ENCODE measurements at regions not wholly inside any gene's neighbourhood (a gene's known extent, or its start where the extent isn't known, plus 50 kb on each side); places are given as distances from the start of the nearest gene placed in this dataset.

DNA sequence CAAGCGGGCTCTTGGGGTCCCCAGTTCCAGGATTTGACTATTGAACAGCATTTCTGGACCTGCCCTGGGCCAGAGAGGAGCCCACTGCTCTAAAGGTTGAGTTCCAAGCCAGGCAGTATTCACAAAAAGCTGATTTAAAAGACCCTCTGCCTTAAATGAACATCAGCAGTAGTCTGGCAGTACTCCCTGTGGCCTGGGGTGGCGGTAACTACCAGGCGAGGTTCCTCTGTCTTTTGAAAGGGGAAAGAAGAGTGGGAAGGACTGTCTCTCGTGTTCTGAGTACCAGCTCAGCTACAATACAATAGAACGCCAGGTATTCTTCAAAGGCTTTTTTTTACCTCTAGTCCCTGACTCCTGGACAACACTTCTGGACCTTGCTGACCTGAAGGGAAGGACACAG, 456.4 kb upstream of the TEX13C start:
- no peak overlapping the region for H3K4me3 ChIP-seq (ENCODE audit: control insufficient read depth, low read depth, low read length)
- no peak for DNase-seq (ENCODE audit: low read depth)
- TF ChIP-seq, protein P1, sequence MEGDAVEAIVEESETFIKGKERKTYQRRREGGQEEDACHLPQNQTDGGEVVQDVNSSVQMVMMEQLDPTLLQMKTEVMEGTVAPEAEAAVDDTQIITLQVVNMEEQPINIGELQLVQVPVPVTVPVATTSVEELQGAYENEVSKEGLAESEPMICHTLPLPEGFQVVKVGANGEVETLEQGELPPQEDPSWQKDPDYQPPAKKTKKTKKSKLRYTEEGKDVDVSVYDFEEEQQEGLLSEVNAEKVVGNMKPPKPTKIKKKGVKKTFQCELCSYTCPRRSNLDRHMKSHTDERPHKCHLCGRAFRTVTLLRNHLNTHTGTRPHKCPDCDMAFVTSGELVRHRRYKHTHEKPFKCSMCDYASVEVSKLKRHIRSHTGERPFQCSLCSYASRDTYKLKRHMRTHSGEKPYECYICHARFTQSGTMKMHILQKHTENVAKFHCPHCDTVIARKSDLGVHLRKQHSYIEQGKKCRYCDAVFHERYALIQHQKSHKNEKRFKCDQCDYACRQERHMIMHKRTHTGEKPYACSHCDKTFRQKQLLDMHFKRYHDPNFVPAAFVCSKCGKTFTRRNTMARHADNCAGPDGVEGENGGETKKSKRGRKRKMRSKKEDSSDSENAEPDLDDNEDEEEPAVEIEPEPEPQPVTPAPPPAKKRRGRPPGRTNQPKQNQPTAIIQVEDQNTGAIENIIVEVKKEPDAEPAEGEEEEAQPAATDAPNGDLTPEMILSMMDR (conservative IDR thresholded peaks at IDR 0.05; ENCODE audit: control insufficient read depth, insufficient read depth, low read depth, low read length), result no peak

DNA sequence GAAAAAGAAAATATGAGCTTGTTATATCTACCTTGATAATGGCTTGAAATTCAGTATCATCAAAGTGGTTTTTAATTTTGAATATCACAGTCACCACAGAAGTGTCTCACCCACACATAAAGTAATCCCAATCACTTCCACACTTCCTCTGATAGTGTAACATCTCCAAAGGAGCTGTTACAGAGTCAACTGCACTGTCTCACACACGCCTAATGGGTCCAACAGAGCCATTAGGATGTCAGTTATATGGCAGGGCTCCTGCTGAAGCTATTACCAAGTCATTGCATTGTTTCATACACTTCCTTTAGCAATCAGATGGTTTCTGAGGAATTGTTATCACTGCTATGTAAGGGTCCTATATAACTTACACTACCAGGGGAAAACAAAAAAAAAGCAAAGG, 432.1 kb upstream of the TEX13C start:
- no peak for DNase-seq (ENCODE audit: low read depth)
- TF ChIP-seq, protein P1 (conservative IDR thresholded peaks at IDR 0.05; ENCODE audit: control insufficient read depth, insufficient read depth, low read depth, low read length), result no peak

DNA sequence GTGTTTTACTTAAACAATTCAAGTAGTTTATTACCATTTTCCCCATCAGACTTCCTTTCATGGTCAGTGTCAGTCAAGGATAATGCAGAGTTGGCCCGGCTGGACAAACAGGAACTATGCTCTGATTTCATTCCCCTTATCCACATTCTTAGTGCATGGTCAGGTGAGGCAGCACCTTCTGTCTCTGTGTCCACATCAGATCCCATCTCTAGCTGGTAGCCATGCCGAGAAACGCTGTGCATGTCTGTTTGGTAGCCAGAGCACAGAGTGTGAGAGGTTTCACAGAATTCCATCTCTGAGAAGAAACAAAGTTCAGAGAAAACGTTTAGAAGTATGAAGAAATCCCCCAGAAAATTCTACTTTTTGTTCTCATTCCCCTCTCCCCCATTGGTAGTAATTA, 423.7 kb upstream of the TEX13C start:
- no peak overlapping the region for H3K4me3 ChIP-seq (ENCODE audit: control insufficient read depth, low read depth, low read length)
- TF ChIP-seq, protein P1 (conservative IDR thresholded peaks at IDR 0.05; ENCODE audit: control insufficient read depth, insufficient read depth, low read depth, low read length), result no peak
- DNase-seq (ENCODE audit: low read depth), result no peak

More for the DNA sequence above, 432.1 kb upstream of the TEX13C start:
- H3K4me3 ChIP-seq (ENCODE audit: control insufficient read depth, low read depth, low read length), result no peak overlapping the region

DNA sequence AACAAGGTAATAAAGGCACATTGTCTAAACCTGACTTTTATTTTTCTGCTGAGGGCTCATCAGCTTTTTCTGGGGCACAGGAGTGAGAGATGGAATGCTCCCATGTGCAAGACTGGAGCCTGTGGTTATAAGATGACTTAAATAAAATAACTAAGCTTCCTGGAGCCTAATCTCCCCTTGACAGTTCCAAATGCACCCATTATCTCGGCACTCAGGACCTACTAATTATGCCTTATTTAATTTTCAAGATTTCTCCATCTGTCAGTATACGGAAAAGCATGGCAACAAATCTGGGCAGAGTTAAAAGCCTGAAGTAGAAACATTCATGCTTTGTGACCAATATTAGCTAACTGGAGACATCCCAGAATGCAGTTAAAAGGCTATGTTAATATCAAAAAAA, 416.7 kb upstream of the TEX13C start:
- no peak for DNase-seq (ENCODE audit: low read depth)
- TF ChIP-seq, protein P1 (conservative IDR thresholded peaks at IDR 0.05; ENCODE audit: control insufficient read depth, insufficient read depth, low read depth, low read length), result no peak

DNA sequence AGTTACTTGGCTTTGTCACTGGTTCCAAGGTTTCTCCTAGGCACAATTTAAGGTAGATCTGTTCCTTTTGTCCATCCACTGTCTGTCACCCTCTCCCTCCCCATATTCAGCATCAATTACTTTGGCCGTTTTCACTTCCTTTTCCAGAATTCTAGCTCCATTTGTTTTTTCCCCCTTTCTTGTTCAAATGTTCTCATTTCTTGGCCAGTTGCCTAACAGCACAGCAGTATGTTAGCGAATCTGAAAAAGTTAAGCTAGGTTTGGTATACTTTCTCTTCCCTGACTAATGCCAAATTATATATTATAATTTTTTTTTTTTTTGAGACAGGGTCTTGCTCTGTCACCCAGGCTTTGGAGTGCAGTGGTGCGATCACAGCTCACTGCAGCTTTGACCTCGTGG, 409.1 kb upstream of the TEX13C start:
- no peak overlapping the region for H3K4me3 ChIP-seq (ENCODE audit: control insufficient read depth, low read depth, low read length)
- TF ChIP-seq, protein P1 (conservative IDR thresholded peaks at IDR 0.05; ENCODE audit: control insufficient read depth, insufficient read depth, low read depth, low read length), result no peak
- DNase-seq (ENCODE audit: low read depth), result no peak

More for the DNA sequence above, 416.7 kb upstream of the TEX13C start:
- no peak overlapping the region for H3K4me3 ChIP-seq (ENCODE audit: control insufficient read depth, low read depth, low read length)

DNA sequence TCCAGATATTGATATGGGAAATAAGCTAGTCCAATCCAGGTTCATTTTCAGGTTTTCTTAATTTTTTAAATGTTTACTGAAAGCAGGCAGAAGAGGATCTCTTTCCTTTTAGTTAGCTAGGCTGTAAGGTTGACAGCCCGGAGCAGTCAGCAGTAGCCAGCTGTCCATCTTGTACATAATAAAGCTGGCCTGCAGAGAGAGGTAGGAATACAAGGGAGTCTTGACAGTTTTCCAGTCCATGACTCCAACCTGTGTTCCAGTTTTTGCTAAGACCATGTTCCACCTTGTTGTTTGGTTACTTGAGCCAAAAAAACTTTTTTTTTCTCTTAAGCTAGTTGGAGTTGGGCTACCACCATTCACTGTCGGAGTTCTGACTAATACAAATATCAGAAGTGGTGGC, 402.7 kb upstream of the TEX13C start:
- DNase-seq (ENCODE audit: low read depth), result no peak
- no peak overlapping the region for H3K4me3 ChIP-seq (ENCODE audit: control insufficient read depth, low read depth, low read length)
- TF ChIP-seq, protein P1 (conservative IDR thresholded peaks at IDR 0.05; ENCODE audit: control insufficient read depth, insufficient read depth, low read depth, low read length), result no peak

DNA sequence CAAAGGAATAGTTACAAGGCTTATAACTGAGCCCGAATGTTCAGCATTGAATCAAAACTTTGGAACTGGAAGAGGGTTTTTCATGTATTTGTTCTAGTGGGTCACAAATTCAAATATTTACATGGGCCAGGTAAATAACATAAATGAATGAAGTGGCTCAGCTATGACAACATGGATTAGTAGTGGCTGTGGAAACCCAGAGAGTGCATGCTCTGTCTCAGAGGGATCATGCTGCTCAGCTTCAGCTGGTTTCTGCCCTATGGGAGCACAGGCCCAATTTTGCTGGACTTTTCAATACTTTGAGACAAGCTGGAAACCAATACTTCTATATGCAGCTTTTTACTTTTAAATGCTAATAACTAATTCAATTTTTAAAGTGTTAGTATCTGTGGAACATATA, 394.0 kb upstream of the TEX13C start:
- H3K4me3 ChIP-seq (ENCODE audit: control insufficient read depth, low read depth, low read length), result no peak overlapping the region
- TF ChIP-seq, protein P1 (conservative IDR thresholded peaks at IDR 0.05; ENCODE audit: control insufficient read depth, insufficient read depth, low read depth, low read length), result no peak
- DNase-seq (ENCODE audit: low read depth), result no peak

All from fibroblast of mammary gland (primary cell).